ENCODE measurements at regions not wholly inside any gene's neighbourhood (a gene's known extent, or its start where the extent isn't known, plus 50 kb on each side); places are given as distances from the start of the nearest gene placed in this dataset.

DNA sequence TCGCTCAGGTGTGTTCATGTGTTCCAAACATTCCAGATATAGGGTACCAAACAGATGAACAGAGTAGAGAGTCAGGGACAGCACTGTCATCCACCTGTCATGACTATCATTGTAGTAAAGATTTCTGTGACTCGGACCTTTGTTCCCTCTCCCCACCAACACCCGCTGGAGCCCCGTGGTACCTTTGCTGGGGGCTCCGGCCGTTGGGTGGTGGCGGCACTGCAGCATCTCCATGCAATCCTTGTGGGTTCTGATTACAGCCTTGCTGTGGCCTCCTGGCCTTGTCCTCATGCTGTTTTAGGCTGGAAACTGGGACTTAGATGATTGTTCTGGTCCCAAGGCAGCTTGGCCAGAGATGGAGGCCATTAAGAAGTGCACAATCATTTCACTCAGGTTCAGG is 247.3 kb downstream of the SKAP2 start:
- Mint-ChIP-seq H3K27me3 (ENCODE audit: low read depth) (peaks cover 10% of the 10 kb centered on the region), H3K4me1 (ENCODE audit: low read depth) (no peaks in the 10 kb centered on the region), H3K36me3 (ENCODE audit: low read depth) (no peaks in the 10 kb centered on the region), H3K9me3 (ENCODE audit: low read depth) (peaks cover 12% of the 10 kb centered on the region), H3K4me3 (ENCODE audit: unreplicated experiment) (no peak overlapping the region), H3K27ac (ENCODE audit: unreplicated experiment) (no peak overlapping the region)
- DNase-seq (ENCODE audit: low spot score), result no peak
- TF ChIP-seq, protein P1, sequence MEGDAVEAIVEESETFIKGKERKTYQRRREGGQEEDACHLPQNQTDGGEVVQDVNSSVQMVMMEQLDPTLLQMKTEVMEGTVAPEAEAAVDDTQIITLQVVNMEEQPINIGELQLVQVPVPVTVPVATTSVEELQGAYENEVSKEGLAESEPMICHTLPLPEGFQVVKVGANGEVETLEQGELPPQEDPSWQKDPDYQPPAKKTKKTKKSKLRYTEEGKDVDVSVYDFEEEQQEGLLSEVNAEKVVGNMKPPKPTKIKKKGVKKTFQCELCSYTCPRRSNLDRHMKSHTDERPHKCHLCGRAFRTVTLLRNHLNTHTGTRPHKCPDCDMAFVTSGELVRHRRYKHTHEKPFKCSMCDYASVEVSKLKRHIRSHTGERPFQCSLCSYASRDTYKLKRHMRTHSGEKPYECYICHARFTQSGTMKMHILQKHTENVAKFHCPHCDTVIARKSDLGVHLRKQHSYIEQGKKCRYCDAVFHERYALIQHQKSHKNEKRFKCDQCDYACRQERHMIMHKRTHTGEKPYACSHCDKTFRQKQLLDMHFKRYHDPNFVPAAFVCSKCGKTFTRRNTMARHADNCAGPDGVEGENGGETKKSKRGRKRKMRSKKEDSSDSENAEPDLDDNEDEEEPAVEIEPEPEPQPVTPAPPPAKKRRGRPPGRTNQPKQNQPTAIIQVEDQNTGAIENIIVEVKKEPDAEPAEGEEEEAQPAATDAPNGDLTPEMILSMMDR (IDR thresholded peaks at IDR 0.05), result no peak

All from chondrocyte (in vitro differentiated cells).